Ishikawa (cell line): ENCODE measurements at regions not wholly inside any gene's neighbourhood (a gene's known extent, or its start where the extent isn't known, plus 50 kb on each side); places are given as distances from the start of the nearest gene placed in this dataset.

Experiments
- CEBPB ChIP-seq: IDR thresholded peaks from 2 replicates; pipeline ENCODE4 v1.6.1; 2012
- CREB1 ChIP-seq: IDR thresholded peaks from 2 replicates; pipeline ENCODE4 v1.6.1; 2012; ENCODE audit warnings: low read depth
- EP300 ChIP-seq: IDR thresholded peaks from 2 replicates; pipeline ENCODE4 v1.6.1; 2012; ENCODE audit warnings: borderline replicate concordance
- FOXM1 ChIP-seq: IDR thresholded peaks from 2 replicates; pipeline ENCODE4 v1.6.1; 2012; ENCODE audit warnings: low read depth, borderline replicate concordance
- MAX ChIP-seq: IDR thresholded peaks from 2 replicates; pipeline ENCODE4 v1.6.1; 2012
- NFIC ChIP-seq: IDR thresholded peaks from 2 replicates; pipeline ENCODE4 v1.6.1; 2012
- RAD21 ChIP-seq: IDR thresholded peaks from 2 replicates; pipeline ENCODE4 v1.6.1; 2012; ENCODE audit warnings: low read depth
- REST ChIP-seq: IDR thresholded peaks from 2 replicates; pipeline ENCODE4 v1.6.1; 2012; ENCODE audit warnings: low read depth, mild to moderate bottlenecking
- TAF1 ChIP-seq: IDR thresholded peaks from 2 replicates; pipeline ENCODE4 v1.6.1; 2012; ENCODE audit warnings: low read depth, mild to moderate bottlenecking
- TCF12 ChIP-seq: IDR thresholded peaks from 2 replicates; pipeline ENCODE4 v1.6.1; 2012; ENCODE audit warnings: low read depth
- TEAD4 ChIP-seq: IDR thresholded peaks from 2 replicates; pipeline ENCODE4 v1.6.1; 2012
- USF1 ChIP-seq: IDR thresholded peaks from 2 replicates; pipeline ENCODE4 v1.6.1; 2012
- YY1 ChIP-seq: IDR thresholded peaks from 2 replicates; pipeline ENCODE4 v1.6.1; 2012; ENCODE audit warnings: low read depth
- ZBTB7A ChIP-seq: IDR thresholded peaks from 2 replicates; pipeline ENCODE4 v1.6.1; 2012; ENCODE audit warnings: low read depth

- TF ChIP-seq YY1: no peak
- TF ChIP-seq REST: no peak
- TF ChIP-seq EP300: no peak
- TF ChIP-seq TCF12: no peak
- no peak for TF ChIP-seq TAF1
- no peak for TF ChIP-seq USF1
- TF ChIP-seq NFIC: no peak
- no peak for TF ChIP-seq FOXM1
- TF ChIP-seq RAD21: peak; percentile 75
- no peak for TF ChIP-seq MAX
- TF ChIP-seq CEBPB: no peak
- TF ChIP-seq CREB1: no peak
- no peak for TF ChIP-seq ZBTB7A
- no peak for TF ChIP-seq TEAD4
Observed at GRCh38 chr21:17270229-17270628, 242.6 kb upstream of the CXADR start.
